ENCODE measurements at regions not wholly inside any gene's neighbourhood (a gene's known extent, or its start where the extent isn't known, plus 50 kb on each side); places are given as distances from the start of the nearest gene placed in this dataset.
"Not testable (repeated sequence)": the region's sequence is repeated elsewhere in the genome, so short reads cannot be mapped to it uniquely, and the experiment has no call there.

- no peak for TF ChIP-seq JUND (IDR thresholded peaks at IDR 0.05; ENCODE audit: low read depth)
- DNase-seq (ENCODE audit: low read depth in 1 of 2, low spot score in 1 of 2) = no peak
- in situ Hi-C loops (cut with HindIII; ENCODE audit: low pct_unique_long_range_greater_than_20kb, low sequenced_read_pairs) = no loop called here
These were observed 184.1 kb upstream of the C11orf58 start for GRCh38 chr11:16554361-16554760.

- no peak for TF ChIP-seq JUND (IDR thresholded peaks at IDR 0.05; ENCODE audit: low read depth)
- in situ Hi-C loops (cut with HindIII; ENCODE audit: low pct_unique_long_range_greater_than_20kb, low sequenced_read_pairs) = no loop called here
- DNase-seq (ENCODE audit: low read depth in 1 of 2, low spot score in 1 of 2) = no peak
These were observed 190.6 kb upstream of the C11orf58 start for GRCh38 chr11:16547879-16548278.

- no peak for DNase-seq (ENCODE audit: low read depth in 1 of 2, low spot score in 1 of 2)
- in situ Hi-C loops (cut with HindIII; ENCODE audit: low pct_unique_long_range_greater_than_20kb, low sequenced_read_pairs) = no loop called here
- TF ChIP-seq JUND (IDR thresholded peaks at IDR 0.05; ENCODE audit: low read depth) = no peak
These were observed 187.3 kb upstream of the SOX6 start for GRCh38 chr11:16543642-16544041.

GRCh38 chr11:16542353-16542752 lies 186.0 kb upstream of the SOX6 start:
- DNase-seq (ENCODE audit: low read depth in 1 of 2, low spot score in 1 of 2) = no peak
- in situ Hi-C loops (cut with HindIII; ENCODE audit: low pct_unique_long_range_greater_than_20kb, low sequenced_read_pairs) = no loop called here
- TF ChIP-seq JUND (IDR thresholded peaks at IDR 0.05; ENCODE audit: low read depth) = no peak

- no peak for DNase-seq (ENCODE audit: low read depth in 1 of 2, low spot score in 1 of 2)
- TF ChIP-seq JUND (IDR thresholded peaks at IDR 0.05; ENCODE audit: low read depth) = no peak
- in situ Hi-C loops (cut with HindIII; ENCODE audit: low pct_unique_long_range_greater_than_20kb, low sequenced_read_pairs) = no loop called here
These were observed 180.2 kb upstream of the SOX6 start for GRCh38 chr11:16536513-16536912.

- TF ChIP-seq JUND (IDR thresholded peaks at IDR 0.05; ENCODE audit: low read depth) = no peak
- no peak for DNase-seq (ENCODE audit: low read depth in 1 of 2, low spot score in 1 of 2)
- in situ Hi-C loops (cut with HindIII; ENCODE audit: low pct_unique_long_range_greater_than_20kb, low sequenced_read_pairs) = no loop called here
These were observed 172.3 kb upstream of the SOX6 start for GRCh38 chr11:16528639-16529038.

GRCh38 chr11:16527525-16528246 lies 171.3 kb upstream of the SOX6 start:
- no peak for DNase-seq (ENCODE audit: low read depth in 1 of 2, low spot score in 1 of 2)
- in situ Hi-C loops (cut with HindIII; ENCODE audit: low pct_unique_long_range_greater_than_20kb, low sequenced_read_pairs) = no loop called here
- TF ChIP-seq JUND (IDR thresholded peaks at IDR 0.05; ENCODE audit: low read depth) = no peak

GRCh38 chr11:16526947-16527346 lies 170.6 kb upstream of the SOX6 start:
- in situ Hi-C loops (cut with HindIII; ENCODE audit: low pct_unique_long_range_greater_than_20kb, low sequenced_read_pairs) = no loop called here
- TF ChIP-seq JUND (IDR thresholded peaks at IDR 0.05; ENCODE audit: low read depth) = no peak
- no peak for DNase-seq (ENCODE audit: low read depth in 1 of 2, low spot score in 1 of 2)

- peak in 1 of 2 experiments; percentile 31 for DNase-seq (ENCODE audit: low read depth in 1 of 2, low spot score in 1 of 2)
- in situ Hi-C loops (cut with HindIII; ENCODE audit: low pct_unique_long_range_greater_than_20kb, low sequenced_read_pairs) = not testable (repeated sequence)
These were observed 164.4 kb upstream of the SOX6 start for GRCh38 chr11:16520713-16521112.

- TF ChIP-seq JUND (IDR thresholded peaks at IDR 0.05; ENCODE audit: low read depth) = no peak
- DNase-seq (ENCODE audit: low read depth in 1 of 2, low spot score in 1 of 2) = no peak
- in situ Hi-C loops (cut with HindIII; ENCODE audit: low pct_unique_long_range_greater_than_20kb, low sequenced_read_pairs) = no loop called here
These were observed 156.5 kb upstream of the SOX6 start for GRCh38 chr11:16512899-16513241.

- no peak for DNase-seq (ENCODE audit: low read depth in 1 of 2, low spot score in 1 of 2)
- no peak for TF ChIP-seq JUND (IDR thresholded peaks at IDR 0.05; ENCODE audit: low read depth)
- in situ Hi-C loops (cut with HindIII; ENCODE audit: low pct_unique_long_range_greater_than_20kb, low sequenced_read_pairs) = no loop called here
These were observed 156.0 kb upstream of the SOX6 start for GRCh38 chr11:16512198-16512898.

GRCh38 chr11:16511116-16512114 lies 155.1 kb upstream of the SOX6 start:
- in situ Hi-C loops (cut with HindIII; ENCODE audit: low pct_unique_long_range_greater_than_20kb, low sequenced_read_pairs) = no loop called here
- TF ChIP-seq JUND (IDR thresholded peaks at IDR 0.05; ENCODE audit: low read depth) = no peak
- DNase-seq (ENCODE audit: low read depth in 1 of 2, low spot score in 1 of 2) = no peak

GRCh38 chr11:16505481-16505880 lies 149.1 kb upstream of the SOX6 start:
- in situ Hi-C loops (cut with HindIII; ENCODE audit: low pct_unique_long_range_greater_than_20kb, low sequenced_read_pairs) = no loop called here
- no peak for DNase-seq (ENCODE audit: low read depth in 1 of 2, low spot score in 1 of 2)
- no peak for TF ChIP-seq JUND (IDR thresholded peaks at IDR 0.05; ENCODE audit: low read depth)

GRCh38 chr11:16503891-16504290 lies 147.5 kb upstream of the SOX6 start:
- DNase-seq (ENCODE audit: low read depth in 1 of 2, low spot score in 1 of 2); in situ Hi-C loops (cut with HindIII; ENCODE audit: low pct_unique_long_range_greater_than_20kb, low sequenced_read_pairs): not testable (repeated sequence)

All from T47D (cell line).